ENCODE measurements at regions not wholly inside any gene's neighbourhood (a gene's known extent, or its start where the extent isn't known, plus 50 kb on each side); places are given as distances from the start of the nearest gene placed in this dataset.

- WGBS, 2 experiments (ENCODE audit: insufficient coverage in 1 of 2, insufficient read length in 1 of 2): 59 to 67% methylated on average over 1 of the region's 1 CpG
- H3K4me1 ChIP-seq (ENCODE audit: control insufficient read depth, insufficient read depth, low read length): no peaks in the 10 kb centered on the region
- no peak overlapping the region for H3K27ac Mint-ChIP-seq
Observed at GRCh38 chr10:90451283-90451682, 406.6 kb downstream of the HTR7 start.

GRCh38 chr10:90458054-90458453 is 399.8 kb downstream of the HTR7 start:
- Mint-ChIP-seq H3K36me3 (ENCODE audit: low read depth) (no peaks in the 10 kb centered on the region), H3K4me1 (peaks cover 1% of the 10 kb centered on the region), H3K4me3 (no peak overlapping the region), H3K9me3 (no peaks in the 10 kb centered on the region), H3K27me3 (ENCODE audit: insufficient read depth) (no peaks in the 10 kb centered on the region), H3K27ac (no peak overlapping the region)
- no peak overlapping the region for H3K4me3 ChIP-seq (ENCODE audit: low read length)
- H3K27ac ChIP-seq (ENCODE audit: low read depth, low read length): no peak overlapping the region
- DNase-seq: no peak
- 86% methylated on average over 1 of the region's 1 CpG; no CpG with 5 or more reads in 1 of the 2 experiments for WGBS, 2 experiments (ENCODE audit: insufficient coverage in 1 of 2, insufficient read length in 1 of 2)
- no peaks in the 10 kb centered on the region for H3K27me3 ChIP-seq (ENCODE audit: control insufficient read depth, insufficient read depth, low read length, poor library complexity, severe bottlenecking)
- TF ChIP-seq CTCF (conservative IDR thresholded peaks at IDR 0.05): no peak
- no peak overlapping the region for H3K9ac ChIP-seq (ENCODE audit: extremely low read depth, low read length, poor library complexity, severe bottlenecking)
- no peaks in the 10 kb centered on the region for H3K4me1 ChIP-seq (ENCODE audit: control insufficient read depth, insufficient read depth, low read length)
- H3K36me3 ChIP-seq (ENCODE audit: control insufficient read depth, insufficient read depth, low read length): no peaks in the 10 kb centered on the region
- H3K9me3 ChIP-seq (ENCODE audit: control insufficient read depth, low read length): no peaks in the 10 kb centered on the region

More at GRCh38 chr10:90451283-90451682, 406.6 kb downstream of the HTR7 start:
- TF ChIP-seq CTCF (conservative IDR thresholded peaks at IDR 0.05): no peak
- Mint-ChIP-seq H3K9me3 (peaks cover 3% of the 10 kb centered on the region), H3K36me3 (ENCODE audit: low read depth) (no peaks in the 10 kb centered on the region), H3K4me3 (no peak overlapping the region), H3K27me3 (ENCODE audit: insufficient read depth) (no peaks in the 10 kb centered on the region), H3K4me1 (no peaks in the 10 kb centered on the region)
- H3K27ac ChIP-seq (ENCODE audit: low read depth, low read length): no peak overlapping the region
- no peaks in the 10 kb centered on the region for H3K27me3 ChIP-seq (ENCODE audit: control insufficient read depth, insufficient read depth, low read length, poor library complexity, severe bottlenecking)
- H3K36me3 ChIP-seq (ENCODE audit: control insufficient read depth, insufficient read depth, low read length): no peaks in the 10 kb centered on the region
- H3K9ac ChIP-seq (ENCODE audit: extremely low read depth, low read length, poor library complexity, severe bottlenecking): no peak overlapping the region
- no peak for DNase-seq
- H3K9me3 ChIP-seq (ENCODE audit: control insufficient read depth, low read length): no peaks in the 10 kb centered on the region
- no peak overlapping the region for H3K4me3 ChIP-seq (ENCODE audit: low read length)

- no peaks in the 10 kb centered on the region for H3K27me3 ChIP-seq (ENCODE audit: control insufficient read depth, insufficient read depth, low read length, poor library complexity, severe bottlenecking)
- WGBS, 2 experiments (ENCODE audit: insufficient coverage in 1 of 2, insufficient read length in 1 of 2): 78% methylated on average over 1 of the region's 1 CpG; no CpG with 5 or more reads in 1 of the 2 experiments
- no peaks in the 10 kb centered on the region for H3K9me3 Mint-ChIP-seq
- H3K9ac ChIP-seq (ENCODE audit: extremely low read depth, low read length, poor library complexity, severe bottlenecking): no peak overlapping the region
- H3K27ac ChIP-seq (ENCODE audit: low read depth, low read length): no peak overlapping the region
- H3K27me3 Mint-ChIP-seq (ENCODE audit: insufficient read depth): no peaks in the 10 kb centered on the region
- H3K36me3 ChIP-seq (ENCODE audit: control insufficient read depth, insufficient read depth, low read length): no peaks in the 10 kb centered on the region
- H3K27ac Mint-ChIP-seq: no peak overlapping the region
- H3K4me3 Mint-ChIP-seq: no peak overlapping the region
- H3K9me3 ChIP-seq (ENCODE audit: control insufficient read depth, low read length): no peaks in the 10 kb centered on the region
- DNase-seq: peak; percentile 50
- TF ChIP-seq CTCF (conservative IDR thresholded peaks at IDR 0.05): no peak
- H3K4me1 ChIP-seq (ENCODE audit: control insufficient read depth, insufficient read depth, low read length): no peaks in the 10 kb centered on the region
- no peak overlapping the region for H3K4me3 ChIP-seq (ENCODE audit: low read length)
- H3K36me3 Mint-ChIP-seq (ENCODE audit: low read depth): no peaks in the 10 kb centered on the region
- H3K4me1 Mint-ChIP-seq: peaks cover 1% of the 10 kb centered on the region
Observed at GRCh38 chr10:90458571-90458970, 399.3 kb downstream of the HTR7 start.
